ENCODE measurements at regions not wholly inside any gene's neighbourhood (a gene's known extent, or its start where the extent isn't known, plus 50 kb on each side); places are given as distances from the start of the nearest gene placed in this dataset.

GRCh38 chr2:57552885-57553284, 493.7 kb upstream of the VRK2 start:
- no peak for FAIRE-seq

GRCh38 chr2:57554348-57554747, 492.3 kb upstream of the VRK2 start:
- DNase-seq (ENCODE audit: low spot score) (no peak), FAIRE-seq (no peak)

More at GRCh38 chr2:57552885-57553284, 493.7 kb upstream of the VRK2 start:
- no peak for DNase-seq (ENCODE audit: low spot score)

GRCh38 chr2:57558312-57558711, 488.3 kb upstream of the VRK2 start:
- FAIRE-seq (no peak), DNase-seq (ENCODE audit: low spot score) (no peak)

- no peak for FAIRE-seq
- DNase-seq (ENCODE audit: low spot score), result no peak
Measured at GRCh38 chr2:57562495-57562894, 484.1 kb upstream of the VRK2 start.

- FAIRE-seq, result no peak
- no peak for DNase-seq (ENCODE audit: low spot score)
Measured at GRCh38 chr2:57563015-57563414, 483.6 kb upstream of the VRK2 start.

GRCh38 chr2:57567245-57567644, 479.4 kb upstream of the VRK2 start:
- FAIRE-seq, result no peak
- no peak for DNase-seq (ENCODE audit: low spot score)

- DNase-seq (ENCODE audit: low spot score) (no peak), FAIRE-seq (no peak)
Measured at GRCh38 chr2:57569396-57569795, 477.2 kb upstream of the VRK2 start.

GRCh38 chr2:57570961-57571360, 475.6 kb upstream of the VRK2 start:
- no peak for FAIRE-seq

GRCh38 chr2:57575700-57576268, 470.8 kb upstream of the VRK2 start:
- no peak for FAIRE-seq

More at GRCh38 chr2:57570961-57571360, 475.6 kb upstream of the VRK2 start:
- no peak for DNase-seq (ENCODE audit: low spot score)

GRCh38 chr2:57576983-57577382, 469.6 kb upstream of the VRK2 start:
- no peak for DNase-seq (ENCODE audit: low spot score)
- no peak for FAIRE-seq

More at GRCh38 chr2:57575700-57576268, 470.8 kb upstream of the VRK2 start:
- DNase-seq (ENCODE audit: low spot score), result no peak

- FAIRE-seq (no peak), DNase-seq (ENCODE audit: low spot score) (no peak)
Measured at GRCh38 chr2:57597940-57598339, 448.7 kb upstream of the VRK2 start.

GRCh38 chr2:57598551-57598950, 448.1 kb upstream of the VRK2 start:
- no peak for DNase-seq (ENCODE audit: low spot score)
- no peak for FAIRE-seq

GRCh38 chr2:57602733-57603132, 443.9 kb upstream of the VRK2 start:
- FAIRE-seq (no peak), DNase-seq (ENCODE audit: low spot score) (no peak)

GRCh38 chr2:57614988-57615387, 431.6 kb upstream of the VRK2 start:
- FAIRE-seq, result no peak
- no peak for DNase-seq (ENCODE audit: low spot score)

- DNase-seq (ENCODE audit: low spot score) (no peak), FAIRE-seq (no peak)
Measured at GRCh38 chr2:57615855-57616556, 430.6 kb upstream of the VRK2 start.

- DNase-seq (ENCODE audit: low spot score) (no peak), FAIRE-seq (no peak)
Measured at GRCh38 chr2:57617318-57617717, 429.3 kb upstream of the VRK2 start.

- FAIRE-seq (no peak), DNase-seq (ENCODE audit: low spot score) (no peak)
Measured at GRCh38 chr2:57621122-57621663, 425.4 kb upstream of the VRK2 start.

- no peak for FAIRE-seq
Measured at GRCh38 chr2:57622009-57622408, 424.6 kb upstream of the VRK2 start.

GRCh38 chr2:57656198-57656597, 390.4 kb upstream of the VRK2 start:
- DNase-seq (ENCODE audit: low spot score) (no peak), FAIRE-seq (no peak)

More at GRCh38 chr2:57622009-57622408, 424.6 kb upstream of the VRK2 start:
- no peak for DNase-seq (ENCODE audit: low spot score)

- DNase-seq (ENCODE audit: low spot score) (no peak), FAIRE-seq (no peak)
Measured at GRCh38 chr2:57669570-57669969, 377.0 kb upstream of the VRK2 start.

- no peak for FAIRE-seq
Measured at GRCh38 chr2:57674025-57674424, 372.6 kb upstream of the VRK2 start.

GRCh38 chr2:57674743-57675142, 371.9 kb upstream of the VRK2 start:
- no peak for FAIRE-seq
- no peak for DNase-seq (ENCODE audit: low spot score)

More at GRCh38 chr2:57674025-57674424, 372.6 kb upstream of the VRK2 start:
- no peak for DNase-seq (ENCODE audit: low spot score)

GRCh38 chr2:57677296-57677695, 369.3 kb upstream of the VRK2 start:
- DNase-seq (ENCODE audit: low spot score), result no peak
- FAIRE-seq, result no peak
